GM12878 (cell line): ENCODE measurements at regions not wholly inside any gene's neighbourhood (a gene's known extent, or its start where the extent isn't known, plus 50 kb on each side); places are given as distances from the start of the nearest gene placed in this dataset.

ENCODE experiments used
- ATAC-seq: fragments of 200-7000 bp; cut with Tn5 transposase; 3 replicates; pipeline ENCODE4 v1.9.1; 2020; ENCODE audit warnings: mild to moderate bottlenecking, moderate library complexity
- BruUV-seq: library from RNA; stranded (reverse); fragments of 400-500 nt; replicated peaks from 2 replicates; lab custom pipeline; 2021; lab: Mats Ljungman, UMichigan
- CTCF ChIA-PET: fragments of 300-600 bp; sonication (Branson Sonifier 250); formaldehyde crosslinking; extraction: SDS; loops from one replicate; lab custom pipeline; 2021; ENCODE audit warnings: inconsistent platforms; lab: Yijun Ruan, JAX
- POLR2A ChIA-PET: fragments of 350-600 bp; formaldehyde crosslinking; extraction: SDS; loops from one replicate; lab custom pipeline; 2021; ENCODE audit warnings: inconsistent platforms; lab: Charles Lee
- RAD21 ChIA-PET: fragments of 300-600 bp; sonication (Branson Sonifier 250); formaldehyde crosslinking; loops from one replicate; lab custom pipeline; 2023; ENCODE audit warnings: antibody characterized with exemption; ENCODE audit not compliant: unreplicated experiment; lab: Charles Lee
- SMC1A ChIA-PET: fragments of 300-600 bp; sonication (Branson Sonifier 250); formaldehyde crosslinking; loops from one replicate; lab custom pipeline; 2023; ENCODE audit not compliant: unreplicated experiment, uncharacterized antibody; lab: Charles Lee
- DNase-seq: peaks from one replicate; pipeline ENCODE4 v3.0.0-alpha.2; 2011; ENCODE audit warnings: low read depth, low spot score
- FAIRE-seq: peaks from 3 replicates; lab custom pipeline; 2011; peaks lifted over from hg19 to GRCh38; lab: Jason Lieb, UNC
- H2AFZ ChIP-seq: 2 replicates; pipeline ENCODE4 v1.6.0; 2011; ENCODE audit warnings: low read depth, low read length, control low read depth; ENCODE audit not compliant: control insufficient read depth
- H3K27ac ChIP-seq: 2 replicates; pipeline ENCODE4 v1.5.1; 2011; ENCODE audit warnings: control low read depth; ENCODE audit not compliant: control insufficient read depth, insufficient read depth
- H3K27me3 ChIP-seq, 2 experiments: replicated peaks in 1 of 2; 2 replicates each; pipeline versions ENCODE4 v1.6.0 to v1.6.1; 2011; ENCODE audit warnings: low read length in 1 of 2; ENCODE audit not compliant: control insufficient read depth in 2 of 2, insufficient read depth in 2 of 2
- H3K36me3 ChIP-seq, 2 experiments: 2 replicates each; pipeline ENCODE4 v1.5.1; 2011; ENCODE audit warnings: low read length in 1 of 2; ENCODE audit not compliant: control insufficient read depth in 2 of 2, insufficient read depth in 2 of 2
- H3K4me1 ChIP-seq: 2 replicates; pipeline ENCODE4 v1.6.1; 2011; ENCODE audit warnings: mild to moderate bottlenecking, low read length, moderate library complexity, mixed read lengths; ENCODE audit not compliant: control insufficient read depth, insufficient read depth
- H3K4me2 ChIP-seq: 2 replicates; pipeline ENCODE4 v1.6.0; 2011; ENCODE audit warnings: control low read depth; ENCODE audit not compliant: control insufficient read depth, insufficient read depth
- H3K4me3 ChIP-seq: fragments of 200-600 bp; sonication (generic); 2 replicates; pipeline ENCODE4 v1.5.1; 2016
- H3K79me2 ChIP-seq: 2 replicates; pipeline ENCODE4 v1.6.0; 2011; ENCODE audit warnings: low read length; ENCODE audit not compliant: control insufficient read depth, insufficient read depth
- H3K9ac ChIP-seq: 2 replicates; pipeline ENCODE4 v1.8.0; 2011; ENCODE audit warnings: low read length, control low read depth, mixed read lengths; ENCODE audit not compliant: control insufficient read depth, insufficient read depth
- H3K9me3 ChIP-seq: replicated peaks from 3 replicates; pipeline ENCODE4 v1.5.1; 2011; ENCODE audit warnings: mild to moderate bottlenecking, low read length; ENCODE audit not compliant: control insufficient read depth, insufficient read depth
- H4K20me1 ChIP-seq: 2 replicates; pipeline ENCODE4 v1.6.0; 2011; ENCODE audit not compliant: control insufficient read depth, insufficient read depth
- ATF3 ChIP-seq: IDR thresholded peaks from 2 replicates; pipeline ENCODE4 v1.6.1; 2011; ENCODE audit warnings: low read depth, mild to moderate bottlenecking, low read length, moderate library complexity, borderline replicate concordance; ENCODE audit errors: extremely low read depth
- ATF7 ChIP-seq: fragments of 450-650 bp; IDR thresholded peaks from 2 replicates; pipeline ENCODE4 v1.6.1; 2016; ENCODE audit warnings: low read depth, mild to moderate bottlenecking
- CHD1 ChIP-seq: IDR thresholded peaks from 2 replicates; pipeline ENCODE4 v1.6.1; 2012; ENCODE audit warnings: low read depth, low read length, improper control_type of control experiment
- CUX1 ChIP-seq: IDR thresholded peaks from 2 replicates; pipeline ENCODE4 v1.6.1; 2012; ENCODE audit warnings: improper control_type of control experiment, low read depth, low read length; ENCODE audit not compliant: insufficient replicate concordance
- HCFC1 ChIP-seq: fragments of 150-350 bp; IDR thresholded peaks from 2 replicates; pipeline ENCODE4 v1.6.1; 2014; ENCODE audit warnings: low read length
- IRF4 ChIP-seq: IDR thresholded peaks from 2 replicates; pipeline ENCODE4 v1.6.1; 2011; ENCODE audit warnings: low read depth, low read length
- JUND ChIP-seq: IDR thresholded peaks from 2 replicates; pipeline ENCODE4 v1.6.1; 2012; ENCODE audit warnings: low read depth, mild to moderate bottlenecking, low read length, improper control_type of control experiment, moderate library complexity
- MLLT1 ChIP-seq: fragments of 450-650 bp; IDR thresholded peaks from 2 replicates; pipeline ENCODE4 v1.6.1; 2016; ENCODE audit warnings: mild to moderate bottlenecking
- MTA3 ChIP-seq: IDR thresholded peaks from 2 replicates; pipeline ENCODE4 v1.6.1; 2012; ENCODE audit warnings: low read length, inconsistent platforms, borderline replicate concordance
- RBBP5 ChIP-seq: fragments of 200-600 bp; sonication (generic); conservative IDR thresholded peaks from 2 replicates; pipeline ENCODE4 v1.6.1; 2016
- SIN3A ChIP-seq: IDR thresholded peaks from 2 replicates; pipeline ENCODE4 v1.6.1; 2012; ENCODE audit warnings: low read depth, low read length, improper control_type of control experiment
- SMAD5 ChIP-seq: IDR thresholded peaks from 2 replicates; pipeline ENCODE4 v1.6.1; 2016; ENCODE audit warnings: antibody characterized with exemption, low read depth
- SMC3 ChIP-seq: IDR thresholded peaks from 2 replicates; pipeline ENCODE4 v1.6.1; 2011; ENCODE audit warnings: low read length, improper control_type of control experiment, borderline replicate concordance
- SUPT20H ChIP-seq: IDR thresholded peaks from 2 replicates; pipeline ENCODE4 v1.6.1; 2011; ENCODE audit warnings: low read depth, mild to moderate bottlenecking, low read length, moderate library complexity, borderline replicate concordance; ENCODE audit not compliant: control insufficient read depth
- SUZ12 ChIP-seq: fragments of 200-600 bp; sonication (generic); IDR thresholded peaks from one replicate; pipeline ENCODE4 v1.6.1; 2018; ENCODE audit warnings: antibody characterized with exemption, mild to moderate bottlenecking; ENCODE audit not compliant: unreplicated experiment
- WGBS: methylation state at CpG from one replicate; pipeline ENCODE4 v1.1.6; 2016; ENCODE audit warnings: low lambda C conversion rate; ENCODE audit not compliant: insufficient replicate concordance, insufficient coverage; ENCODE audit errors: missing lambda C conversion rate; 5-methylcytosine and 5-hydroxymethylcytosine counted together
- in situ Hi-C: fragments of 300-500 bp; cut with MboI; formaldehyde crosslinking; loops from 9 replicates; pipeline ENCODE4 v1.14.3; 2018; ENCODE audit warnings: mixed read lengths
- intact Hi-C: fragments of 100-400 bp; cut with micrococcal nuclease; formaldehyde crosslinking; loops from one replicate; pipeline ENCODE4 v1.14.2; 2022; ENCODE audit not compliant: unreplicated experiment

DNA sequence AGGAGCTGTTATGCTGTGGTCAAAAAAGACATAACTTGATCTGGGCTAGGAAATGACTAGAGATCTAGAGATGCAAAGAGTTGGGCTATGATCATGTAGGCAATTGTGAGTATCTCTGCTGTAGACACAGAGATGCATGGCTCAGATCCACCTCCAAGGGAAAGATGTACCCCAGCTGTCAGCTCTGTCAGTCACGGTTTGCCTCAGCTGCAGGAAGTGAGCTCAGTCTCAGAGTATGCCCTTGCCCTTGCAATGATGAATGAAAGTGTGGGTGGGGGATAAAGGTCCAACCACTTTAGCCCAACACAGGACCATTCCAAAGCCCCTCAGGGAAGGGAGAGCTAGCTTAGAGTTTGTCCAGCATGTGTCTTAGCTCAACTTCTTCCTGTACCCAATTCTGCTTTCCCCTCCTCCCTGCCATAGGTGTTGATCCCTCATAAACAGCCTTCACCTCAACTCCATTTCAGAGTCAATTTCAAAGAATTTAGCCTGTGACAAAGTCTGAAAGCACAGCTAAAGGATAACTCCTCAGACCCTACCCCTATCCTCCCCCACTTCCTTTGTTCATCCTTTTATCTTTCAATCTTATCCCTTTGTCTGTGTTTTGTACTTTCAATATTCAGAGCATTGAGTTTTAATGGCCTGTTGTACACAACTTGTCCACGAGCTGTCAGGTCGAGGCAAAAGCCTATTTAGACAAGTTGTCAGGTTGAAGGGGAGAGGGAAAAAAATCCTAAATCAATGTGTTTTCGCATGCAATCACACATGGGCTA is 90.6 kb downstream of the MID1IP1 start (continued):
- no peak for TF ChIP-seq JUND

DNA sequence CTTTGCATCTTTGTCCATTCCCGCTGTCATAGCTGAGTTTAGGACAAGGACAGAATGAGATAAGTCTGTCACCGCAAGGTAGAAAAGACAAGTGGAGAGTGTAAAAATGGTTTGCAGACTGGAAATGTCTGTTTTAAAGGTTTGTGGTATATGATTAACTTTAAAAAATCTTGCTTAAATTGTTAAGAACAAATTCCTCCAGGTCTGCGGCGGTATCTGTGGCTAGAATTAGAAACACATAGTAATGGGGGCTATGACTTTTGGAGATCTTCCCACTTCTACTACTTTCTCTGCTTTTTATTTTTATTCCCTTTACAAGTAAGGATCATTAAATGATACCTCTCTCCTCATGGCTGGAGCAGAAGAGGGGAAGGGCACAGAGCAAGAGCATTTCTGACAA is 92.2 kb downstream of the MID1IP1 start:
- ChIA-PET RAD21 (no interaction called here), SMC1A (no interaction called here)
- TF ChIP-seq SIN3A (no peak), SMAD5 (no peak), CHD1 (no peak), CUX1 (no peak), ATF7 (no peak), HCFC1 (no peak), MLLT1 (no peak), ATF3 (no peak), RBBP5 (no peak), IRF4 (no peak), SMC3 (no peak), SUPT20H (no peak), SUZ12 (no peak), MTA3 (no peak)

More for the DNA sequence above, 92.2 kb downstream of the MID1IP1 start:
- Histone ChIP-seq H3K27me3 (no peaks in the 10 kb centered on the region), H3K4me3 (no peak overlapping the region), H4K20me1 (no peaks in the 10 kb centered on the region), H3K9ac (no peak overlapping the region), H2AFZ (no peak overlapping the region), H3K4me2 (no peak overlapping the region), H3K36me3 (no peaks in the 10 kb centered on the region), H3K27ac (no peak overlapping the region), H3K9me3 (no peaks in the 10 kb centered on the region), H3K4me1 (peaks cover 9% of the 10 kb centered on the region), H3K79me2 (no peaks in the 10 kb centered on the region)
- ATAC-seq (no peak), FAIRE-seq (no peak), DNase-seq (no peak)
- no TSS peak for BruUV-seq
- intact Hi-C loops, result no loop called here
- CTCF ChIA-PET, result interaction anchor here (3.4 kb wide), 1 partner anchor 11 kb away, joined by 12 read pairs; no protein-coding TSS in a partner anchor
- in situ Hi-C loops, result no loop called here
- POLR2A ChIA-PET, result interaction anchor here (0.6 to 0.7 kb wide), 2 partner anchors 10 to 43 kb away, joined by 4 to 7 read pairs; no protein-coding TSS in a partner anchor
- 89% methylated on average over 4 of the region's 4 CpGs for WGBS
